ENCODE measurements at regions not wholly inside any gene's neighbourhood (a gene's known extent, or its start where the extent isn't known, plus 50 kb on each side); places are given as distances from the start of the nearest gene placed in this dataset.
"Not testable (repeated sequence)": the region's sequence is repeated elsewhere in the genome, so short reads cannot be mapped to it uniquely, and the experiment has no call there.

- DNase-seq: no peak
These were observed 84.9 kb upstream of the NRN1 start for GRCh38 chr6:6091608-6092002.

GRCh38 chr6:6090861-6091607, 84.3 kb upstream of the NRN1 start:
- no peak for DNase-seq

DNA sequence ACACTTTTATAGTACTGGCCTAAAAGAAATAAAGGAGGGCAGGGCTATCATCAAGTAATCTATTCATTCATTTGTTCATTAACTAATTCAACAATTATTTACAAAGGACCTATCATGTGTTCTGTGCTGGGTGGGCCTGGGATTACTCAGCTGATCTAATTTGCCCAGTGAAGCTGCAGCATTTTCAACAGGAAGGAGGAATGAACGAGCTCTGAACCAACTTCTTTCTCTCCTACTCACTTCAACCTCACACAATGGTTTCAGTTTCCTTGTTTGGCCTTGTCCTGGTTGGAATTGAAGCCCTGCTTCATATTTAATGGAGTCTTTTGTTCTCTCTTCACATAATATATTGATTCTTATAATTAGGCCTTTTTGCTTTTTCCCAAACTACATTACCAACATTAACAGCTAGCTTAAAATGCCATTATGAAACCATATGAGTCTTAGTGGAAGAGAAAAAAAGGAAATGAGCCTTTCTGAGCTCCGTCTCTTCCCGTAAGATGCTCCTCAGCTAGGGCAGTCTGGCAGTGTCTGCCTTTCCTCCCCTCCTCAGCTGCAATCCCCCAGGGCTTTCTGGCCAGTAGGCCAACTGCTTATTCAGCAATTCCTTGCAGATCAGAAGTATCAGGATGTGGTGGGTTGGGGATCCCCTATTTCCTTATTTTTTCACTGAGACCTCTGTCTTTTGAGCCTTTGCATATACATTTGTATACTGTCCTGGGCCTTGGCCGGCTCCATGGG, 79.4 kb upstream of the NRN1 start:
- no peak for DNase-seq

- no peak for DNase-seq
These were observed 74.2 kb upstream of the NRN1 start for GRCh38 chr6:6080975-6081374.

GRCh38 chr6:6074190-6074589, 67.5 kb upstream of the NRN1 start:
- no peak for DNase-seq

- DNase-seq: not testable (repeated sequence)
These were observed 61.4 kb upstream of the NRN1 start for GRCh38 chr6:6068157-6068556.

- DNase-seq: no peak
These were observed 51.3 kb upstream of the NRN1 start for GRCh38 chr6:6058054-6058444.

DNA sequence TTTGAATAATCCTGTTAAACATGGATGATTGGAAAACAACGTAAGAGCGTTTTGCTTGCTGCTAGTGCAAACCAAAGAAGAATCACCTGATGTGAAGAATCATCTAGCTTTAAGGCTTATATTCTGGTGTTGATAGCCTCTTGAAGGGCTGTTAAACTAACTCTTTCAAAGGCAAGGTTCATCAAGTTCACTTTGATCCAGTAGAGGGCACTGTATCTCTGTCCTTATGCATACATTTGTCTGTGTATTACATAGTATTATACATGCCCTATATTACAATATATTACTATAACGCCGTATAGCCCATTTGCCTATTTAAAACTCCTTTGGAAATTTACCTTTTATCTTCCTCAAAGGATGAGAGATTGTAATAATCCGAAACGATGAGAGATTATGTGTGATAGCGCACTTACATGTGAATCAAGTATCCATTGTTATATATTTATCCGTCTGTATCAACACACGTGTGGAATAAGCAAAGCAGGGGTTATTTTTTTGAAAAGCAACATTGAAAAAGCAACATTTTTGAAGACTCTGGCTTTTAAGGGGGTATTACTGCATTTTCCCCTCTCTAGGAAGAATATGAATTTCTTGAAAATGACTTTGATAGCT, 50.8 kb upstream of the NRN1 start:
- peak; percentile 62 for DNase-seq

Measured in left kidney (tissue), 1 donor.